Activated T-helper 1 cell treated with anti-CD3 and anti-CD28 coated beads, Interleukin-12 subunit alpha, Interleukin-12 subunit beta, Interleukin-2, Interleukin-4 antibody, amounts not matched to agents 30 ng/mL and 10 ng/mL and 1 ng/mL, durations not matched to agents 14 hours and 24 hours and 36 hours (primary cell): ENCODE measurements at regions not wholly inside any gene's neighbourhood (a gene's known extent, or its start where the extent isn't known, plus 50 kb on each side); places are given as distances from the start of the nearest gene placed in this dataset.
"Not testable (repeated sequence)": the region's sequence is repeated elsewhere in the genome, so short reads cannot be mapped to it uniquely, and the experiment has no call there.

Experiments
- DNase-seq: peaks from one replicate; pipeline ENCODE4 v3.0.0; 2021; ENCODE audit warnings: low spot score
- H3K27ac Mint-ChIP-seq: one replicate; pipeline ENCODE4 v1.8.0; 2021; ENCODE audit warnings: mild to moderate bottlenecking, mixed read lengths
- H3K27me3 Mint-ChIP-seq: one replicate; pipeline ENCODE4 v1.8.0; 2022; ENCODE audit warnings: mild to moderate bottlenecking, moderate library complexity, mixed read lengths; ENCODE audit not compliant: insufficient read depth
- H3K36me3 Mint-ChIP-seq: one replicate; pipeline ENCODE4 v1.8.0; 2021; ENCODE audit warnings: low read depth, mixed read lengths
- H3K4me1 Mint-ChIP-seq: one replicate; pipeline ENCODE4 v1.8.0; 2021; ENCODE audit warnings: low read depth, mixed read lengths
- H3K4me3 Mint-ChIP-seq: one replicate; pipeline ENCODE4 v1.8.0; 2021; ENCODE audit warnings: mild to moderate bottlenecking, moderate library complexity, mixed read lengths
- H3K9me3 Mint-ChIP-seq: one replicate; pipeline ENCODE4 v1.8.0; 2021; ENCODE audit warnings: mixed read lengths
- intact Hi-C: fragments of 100-400 bp; cut with micrococcal nuclease; formaldehyde crosslinking; loops from one replicate; pipeline ENCODE4 v1.15.1; 2024

GRCh38 chr10:44132361-44133289 is 252.3 kb downstream of the CXCL12 start:
- Mint-ChIP-seq H3K4me1 (no peaks in the 10 kb centered on the region), H3K27ac (no peak overlapping the region), H3K27me3 (no peaks in the 10 kb centered on the region), H3K4me3 (no peak overlapping the region), H3K9me3 (no peaks in the 10 kb centered on the region), H3K36me3 (no peaks in the 10 kb centered on the region)
- no peak for DNase-seq
- intact Hi-C loops = no loop called here

GRCh38 chr10:44126291-44126717 is 258.6 kb downstream of the CXCL12 start:
- DNase-seq = no peak
- intact Hi-C loops = no loop called here
- Mint-ChIP-seq H3K4me1 (no peaks in the 10 kb centered on the region), H3K27me3 (no peaks in the 10 kb centered on the region), H3K36me3 (no peaks in the 10 kb centered on the region), H3K27ac (no peak overlapping the region), H3K9me3 (no peaks in the 10 kb centered on the region), H3K4me3 (no peak overlapping the region)

- H3K4me1 Mint-ChIP-seq = no peaks in the 10 kb centered on the region
- no peaks in the 10 kb centered on the region for H3K9me3 Mint-ChIP-seq
- H3K36me3 Mint-ChIP-seq = no peaks in the 10 kb centered on the region
- no peak for DNase-seq
- no peak overlapping the region for H3K27ac Mint-ChIP-seq
- intact Hi-C loops = no loop called here
- H3K27me3 Mint-ChIP-seq = no peaks in the 10 kb centered on the region
- H3K4me3 Mint-ChIP-seq = no peak overlapping the region
These were observed 259.0 kb downstream of the CXCL12 start for GRCh38 chr10:44125879-44126278.

- no peak overlapping the region for H3K4me3 Mint-ChIP-seq
- no peaks in the 10 kb centered on the region for H3K9me3 Mint-ChIP-seq
- no peak overlapping the region for H3K27ac Mint-ChIP-seq
- intact Hi-C loops = no loop called here
- H3K4me1 Mint-ChIP-seq = no peaks in the 10 kb centered on the region
- H3K36me3 Mint-ChIP-seq = no peaks in the 10 kb centered on the region
- H3K27me3 Mint-ChIP-seq = no peaks in the 10 kb centered on the region
- DNase-seq = no peak
These were observed 266.4 kb downstream of the CXCL12 start for GRCh38 chr10:44118500-44118899.

GRCh38 chr10:44116474-44116873 is 268.4 kb downstream of the CXCL12 start:
- no peaks in the 10 kb centered on the region for H3K9me3 Mint-ChIP-seq
- H3K4me1 Mint-ChIP-seq = no peaks in the 10 kb centered on the region
- no peaks in the 10 kb centered on the region for H3K27me3 Mint-ChIP-seq
- H3K27ac Mint-ChIP-seq = no peak overlapping the region
- H3K4me3 Mint-ChIP-seq = no peak overlapping the region
- intact Hi-C loops = no loop called here
- H3K36me3 Mint-ChIP-seq = no peaks in the 10 kb centered on the region
- DNase-seq = no peak

- no peak for DNase-seq
- no peaks in the 10 kb centered on the region for H3K4me1 Mint-ChIP-seq
- no peaks in the 10 kb centered on the region for H3K36me3 Mint-ChIP-seq
- H3K9me3 Mint-ChIP-seq = no peaks in the 10 kb centered on the region
- no peak overlapping the region for H3K27ac Mint-ChIP-seq
- intact Hi-C loops = no loop called here
- H3K27me3 Mint-ChIP-seq = no peaks in the 10 kb centered on the region
- no peak overlapping the region for H3K4me3 Mint-ChIP-seq
These were observed 269.4 kb downstream of the CXCL12 start for GRCh38 chr10:44115516-44115915.

GRCh38 chr10:44114441-44114840 is 270.5 kb downstream of the CXCL12 start:
- Mint-ChIP-seq H3K4me1 (no peaks in the 10 kb centered on the region), H3K27ac (no peak overlapping the region), H3K9me3 (no peaks in the 10 kb centered on the region), H3K36me3 (no peaks in the 10 kb centered on the region), H3K4me3 (no peak overlapping the region), H3K27me3 (no peaks in the 10 kb centered on the region)
- DNase-seq = no peak
- intact Hi-C loops = no loop called here

- DNase-seq, H3K36me3 Mint-ChIP-seq, H3K4me3 Mint-ChIP-seq, H3K9me3 Mint-ChIP-seq, H3K27me3 Mint-ChIP-seq, intact Hi-C loops, H3K4me1 Mint-ChIP-seq, H3K27ac Mint-ChIP-seq: not testable (repeated sequence)
These were observed 272.6 kb downstream of the CXCL12 start for GRCh38 chr10:44112280-44112679.

GRCh38 chr10:44105696-44106095 is 279.2 kb downstream of the CXCL12 start:
- H3K27ac Mint-ChIP-seq = no peak overlapping the region
- H3K9me3 Mint-ChIP-seq = no peaks in the 10 kb centered on the region
- no peaks in the 10 kb centered on the region for H3K36me3 Mint-ChIP-seq
- intact Hi-C loops = no loop called here
- H3K4me3 Mint-ChIP-seq = no peak overlapping the region
- no peak for DNase-seq
- no peaks in the 10 kb centered on the region for H3K27me3 Mint-ChIP-seq
- H3K4me1 Mint-ChIP-seq = no peaks in the 10 kb centered on the region

- no peak overlapping the region for H3K4me3 Mint-ChIP-seq
- no peak overlapping the region for H3K27ac Mint-ChIP-seq
- no peaks in the 10 kb centered on the region for H3K27me3 Mint-ChIP-seq
- DNase-seq = no peak
- H3K9me3 Mint-ChIP-seq = no peaks in the 10 kb centered on the region
- intact Hi-C loops = no loop called here
- no peaks in the 10 kb centered on the region for H3K36me3 Mint-ChIP-seq
- H3K4me1 Mint-ChIP-seq = no peaks in the 10 kb centered on the region
These were observed 282.1 kb downstream of the CXCL12 start for GRCh38 chr10:44102726-44103255.

GRCh38 chr10:44101082-44101481 is 283.8 kb downstream of the CXCL12 start:
- no peaks in the 10 kb centered on the region for H3K9me3 Mint-ChIP-seq
- no peaks in the 10 kb centered on the region for H3K27me3 Mint-ChIP-seq
- intact Hi-C loops = no loop called here
- H3K27ac Mint-ChIP-seq = no peak overlapping the region
- no peaks in the 10 kb centered on the region for H3K4me1 Mint-ChIP-seq
- no peak overlapping the region for H3K4me3 Mint-ChIP-seq
- no peak for DNase-seq
- H3K36me3 Mint-ChIP-seq = no peaks in the 10 kb centered on the region

GRCh38 chr10:44099511-44099910 is 285.4 kb downstream of the CXCL12 start:
- Mint-ChIP-seq H3K9me3 (peaks cover 6% of the 10 kb centered on the region), H3K27ac (no peak overlapping the region), H3K36me3 (no peaks in the 10 kb centered on the region), H3K4me3 (no peak overlapping the region), H3K4me1 (no peaks in the 10 kb centered on the region), H3K27me3 (no peaks in the 10 kb centered on the region)
- DNase-seq = no peak
- intact Hi-C loops = no loop called here

- DNase-seq, H3K27ac Mint-ChIP-seq, intact Hi-C loops, H3K4me1 Mint-ChIP-seq, H3K36me3 Mint-ChIP-seq, H3K4me3 Mint-ChIP-seq, H3K9me3 Mint-ChIP-seq, H3K27me3 Mint-ChIP-seq: not testable (repeated sequence)
These were observed 288.7 kb downstream of the CXCL12 start for GRCh38 chr10:44096217-44096616.
